Gastroesophageal sphincter (tissue), 4 donors: ENCODE measurements at regions not wholly inside any gene's neighbourhood (a gene's known extent, or its start where the extent isn't known, plus 50 kb on each side); places are given as distances from the start of the nearest gene placed in this dataset.

ENCODE experiments used
- ATAC-seq: fragments of 150-250 bp; one replicate; pipeline ENCODE4 v1.9.1; 2016; ENCODE audit warnings: mild to moderate bottlenecking, moderate library complexity
- H3K27ac ChIP-seq, 4 donors: fragments of 200-600 bp; sonication (generic) in 3 of 4; 1 replicate in 3 of 4; 2 replicates in 1 of 4; pipeline ENCODE4 v1.5.1; 2016 to 2019
- H3K27me3 ChIP-seq: fragments of 200-600 bp; sonication (generic); one replicate; pipeline ENCODE4 v1.5.1; 2019
- H3K36me3 ChIP-seq, 2 donors: fragments of 200-600 bp; sonication (generic); one replicate each; pipeline ENCODE4 v1.5.1; 2019; ENCODE audit warnings: control low read depth in 1 of 2
- H3K4me1 ChIP-seq, 3 donors: fragments of 200-600 bp; sonication (generic); 1 replicate in 2 of 3; 2 replicates in 1 of 3; pipeline ENCODE4 v1.5.1; 2016 to 2019; ENCODE audit warnings: control low read depth in 2 of 3
- H3K4me3 ChIP-seq, 2 donors: fragments of 200-600 bp; sonication (generic); one replicate each; pipeline ENCODE4 v1.5.1; 2019; ENCODE audit warnings: mild to moderate bottlenecking in 1 of 2, moderate library complexity in 1 of 2
- H3K9me3 ChIP-seq, 3 donors: fragments of 200-600 bp; sonication (generic); one replicate each; pipeline ENCODE4 v1.5.1; 2017 to 2019; ENCODE audit warnings: control low read depth in 2 of 3
- EP300 ChIP-seq: sonication (generic); formaldehyde crosslinking; IDR thresholded peaks from one replicate; pipeline ENCODE4 v1.6.1; 2017; ENCODE audit warnings: antibody characterized with exemption, mild to moderate bottlenecking
- POLR2A ChIP-seq, 2 donors: fragments of 450-650 bp; IDR thresholded peaks; one replicate each; pipeline ENCODE4 v1.6.1; 2017; ENCODE audit warnings: antibody characterized with exemption in 2 of 2, mild to moderate bottlenecking in 2 of 2, moderate library complexity in 1 of 2
- POLR2AphosphoS5 ChIP-seq: sonication (generic); formaldehyde crosslinking; IDR thresholded peaks from one replicate; pipeline ENCODE4 v1.6.1; 2017; ENCODE audit warnings: antibody characterized with exemption
- WGBS, 2 donors: methylation state at CpG; one replicate each; pipeline ENCODE4 v1.1.5; 2018; ENCODE audit warnings: low coverage in 1 of 2; 5-methylcytosine and 5-hydroxymethylcytosine counted together
- TF ChIP-seq, protein P1 (sequence below), 4 experiments: fragments of 200-600 bp in 2 of 4; fragments of 450-650 bp in 2 of 4; sonication (generic) in 1 of 4; IDR thresholded peaks; one replicate each; pipeline ENCODE4 v1.5.1; 2017 to 2019; ENCODE audit warnings: antibody characterized with exemption in 4 of 4, mild to moderate bottlenecking in 2 of 4, moderate library complexity in 2 of 4

DNA sequence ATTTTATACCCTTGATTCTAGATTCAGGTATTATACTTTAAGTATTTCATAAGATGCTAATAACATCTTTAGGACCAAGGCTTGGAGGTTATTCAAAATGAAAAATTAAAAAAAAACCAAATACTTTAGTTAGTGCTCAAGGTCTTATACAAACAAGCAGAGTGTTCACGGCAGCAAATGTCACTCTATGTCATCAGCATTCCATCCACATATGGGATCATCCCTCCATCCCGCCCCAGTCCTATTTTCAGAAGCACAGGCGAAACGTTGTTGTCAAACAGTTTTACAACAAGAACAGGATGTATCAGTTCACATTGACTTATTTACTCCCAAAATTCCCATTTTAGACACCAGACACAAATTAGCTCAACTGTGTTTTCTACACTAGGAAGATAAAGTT is 83.7 kb downstream of the DSEL start:
- Histone ChIP-seq H3K4me3 (no peak overlapping the region), H3K36me3 (no peaks in the 10 kb centered on the region), H3K9me3 (peaks cover 0 to 5% (median 0%) of the 10 kb centered on the region in 3 donors), H3K27me3 (no peaks in the 10 kb centered on the region), H3K4me1 (no peaks in the 10 kb centered on the region), H3K27ac (no peak overlapping the region)
- no peak for TF ChIP-seq POLR2A (IDR thresholded peaks at IDR 0.05)
- no peak for TF ChIP-seq EP300
- TF ChIP-seq POLR2AphosphoS5: no peak
- TF ChIP-seq, protein P1, sequence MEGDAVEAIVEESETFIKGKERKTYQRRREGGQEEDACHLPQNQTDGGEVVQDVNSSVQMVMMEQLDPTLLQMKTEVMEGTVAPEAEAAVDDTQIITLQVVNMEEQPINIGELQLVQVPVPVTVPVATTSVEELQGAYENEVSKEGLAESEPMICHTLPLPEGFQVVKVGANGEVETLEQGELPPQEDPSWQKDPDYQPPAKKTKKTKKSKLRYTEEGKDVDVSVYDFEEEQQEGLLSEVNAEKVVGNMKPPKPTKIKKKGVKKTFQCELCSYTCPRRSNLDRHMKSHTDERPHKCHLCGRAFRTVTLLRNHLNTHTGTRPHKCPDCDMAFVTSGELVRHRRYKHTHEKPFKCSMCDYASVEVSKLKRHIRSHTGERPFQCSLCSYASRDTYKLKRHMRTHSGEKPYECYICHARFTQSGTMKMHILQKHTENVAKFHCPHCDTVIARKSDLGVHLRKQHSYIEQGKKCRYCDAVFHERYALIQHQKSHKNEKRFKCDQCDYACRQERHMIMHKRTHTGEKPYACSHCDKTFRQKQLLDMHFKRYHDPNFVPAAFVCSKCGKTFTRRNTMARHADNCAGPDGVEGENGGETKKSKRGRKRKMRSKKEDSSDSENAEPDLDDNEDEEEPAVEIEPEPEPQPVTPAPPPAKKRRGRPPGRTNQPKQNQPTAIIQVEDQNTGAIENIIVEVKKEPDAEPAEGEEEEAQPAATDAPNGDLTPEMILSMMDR (IDR thresholded peaks at IDR 0.05): no peak
- ATAC-seq: no peak
- 49 to 73% methylated on average over 4 of the region's 4 CpGs for WGBS, 2 donors

DNA sequence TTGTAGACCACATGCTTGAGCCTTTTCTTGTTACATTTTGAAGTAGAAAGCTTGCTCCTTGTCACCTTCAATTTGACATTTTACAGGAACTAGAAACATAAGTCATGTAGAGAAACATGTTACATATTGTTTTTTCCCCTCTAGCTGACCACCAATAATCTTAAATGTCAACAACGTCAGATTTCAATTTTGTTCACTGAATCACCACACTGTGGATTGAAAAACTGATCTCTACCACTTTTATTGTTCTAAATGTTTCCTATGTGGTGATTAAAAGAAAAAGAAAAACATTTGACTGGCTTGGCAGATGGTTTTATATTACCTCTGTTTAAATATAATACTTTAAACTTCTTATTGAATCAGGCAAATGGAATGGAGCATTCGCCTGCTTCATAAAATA is 87.7 kb downstream of the DSEL start:
- no peaks in the 10 kb centered on the region for H3K36me3 ChIP-seq
- 40 to 46% methylated on average over 2 of the region's 2 CpGs for WGBS, 2 donors
- H3K27ac ChIP-seq: no peak overlapping the region
- no peaks in the 10 kb centered on the region for H3K4me1 ChIP-seq
- TF ChIP-seq POLR2A (IDR thresholded peaks at IDR 0.05): no peak
- TF ChIP-seq, protein P1 (IDR thresholded peaks at IDR 0.05): no peak
- no peak for TF ChIP-seq POLR2AphosphoS5
- TF ChIP-seq EP300: no peak
- H3K27me3 ChIP-seq: no peaks in the 10 kb centered on the region
- no peak overlapping the region for H3K4me3 ChIP-seq
- no peak for ATAC-seq
- peaks cover 0 to 4% (median 0%) of the 10 kb centered on the region in 3 donors for H3K9me3 ChIP-seq

DNA sequence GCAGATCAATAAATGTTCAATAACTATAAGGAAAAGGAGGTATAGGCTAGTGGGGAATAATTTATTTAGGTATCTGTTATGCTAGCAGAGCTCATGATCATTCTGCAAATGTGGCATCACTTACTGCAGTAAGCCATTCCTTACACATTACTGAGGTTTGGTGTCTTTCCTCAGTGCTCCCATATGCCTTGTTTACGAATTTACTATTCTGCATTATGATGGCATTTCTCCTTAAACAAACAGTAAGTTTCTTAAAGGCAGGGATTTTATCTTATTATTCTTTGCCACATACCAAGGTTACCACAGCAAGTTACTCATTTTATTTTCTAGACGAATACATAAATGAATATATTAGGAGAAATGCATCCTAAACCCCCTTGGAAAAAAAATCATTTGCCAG is 88.4 kb downstream of the DSEL start:
- TF ChIP-seq, protein P1 (IDR thresholded peaks at IDR 0.05): no peak
- TF ChIP-seq POLR2AphosphoS5: no peak
- TF ChIP-seq EP300: no peak
- TF ChIP-seq POLR2A (IDR thresholded peaks at IDR 0.05): no peak
- WGBS, 2 donors: 67 to 93% methylated on average over 2 of the region's 2 CpGs
- no peaks in the 10 kb centered on the region for H3K4me1 ChIP-seq
- no peak for ATAC-seq
- H3K4me3 ChIP-seq: no peak overlapping the region
- H3K27ac ChIP-seq: no peak overlapping the region
- no peaks in the 10 kb centered on the region for H3K27me3 ChIP-seq
- H3K36me3 ChIP-seq: no peaks in the 10 kb centered on the region
- H3K9me3 ChIP-seq: peaks cover 0 to 4% (median 0%) of the 10 kb centered on the region in 3 donors

DNA sequence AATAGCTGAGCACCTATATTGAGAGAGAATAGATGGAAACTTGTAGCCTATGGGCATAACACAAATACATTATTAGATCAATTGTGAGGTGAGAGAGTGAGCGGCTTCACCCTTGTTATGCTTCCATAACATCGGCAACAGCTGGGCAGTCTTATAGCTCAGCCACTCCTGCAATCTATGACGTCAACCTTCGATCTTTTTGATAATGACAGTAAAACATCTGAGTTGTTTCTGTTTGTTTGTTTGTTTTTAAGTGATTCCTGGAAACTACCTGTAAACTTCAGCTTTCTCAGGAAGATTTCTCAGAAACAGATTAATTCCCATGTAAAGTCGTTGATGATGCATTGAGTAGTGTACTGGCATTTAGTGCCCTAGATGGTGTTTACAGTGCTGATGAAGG is 90.0 kb downstream of the DSEL start:
- no peak overlapping the region for H3K4me3 ChIP-seq
- H3K27me3 ChIP-seq: no peaks in the 10 kb centered on the region
- ATAC-seq: no peak
- H3K36me3 ChIP-seq: no peaks in the 10 kb centered on the region
- no peaks in the 10 kb centered on the region for H3K4me1 ChIP-seq
- TF ChIP-seq EP300 (no peak), POLR2AphosphoS5 (no peak), POLR2A (IDR thresholded peaks at IDR 0.05) (no peak)
- H3K9me3 ChIP-seq: peaks cover 0 to 4% (median 0%) of the 10 kb centered on the region in 3 donors
- H3K27ac ChIP-seq: no peak overlapping the region
- WGBS, 2 donors: 87 to 90% methylated on average over 5 of the region's 5 CpGs

DNA sequence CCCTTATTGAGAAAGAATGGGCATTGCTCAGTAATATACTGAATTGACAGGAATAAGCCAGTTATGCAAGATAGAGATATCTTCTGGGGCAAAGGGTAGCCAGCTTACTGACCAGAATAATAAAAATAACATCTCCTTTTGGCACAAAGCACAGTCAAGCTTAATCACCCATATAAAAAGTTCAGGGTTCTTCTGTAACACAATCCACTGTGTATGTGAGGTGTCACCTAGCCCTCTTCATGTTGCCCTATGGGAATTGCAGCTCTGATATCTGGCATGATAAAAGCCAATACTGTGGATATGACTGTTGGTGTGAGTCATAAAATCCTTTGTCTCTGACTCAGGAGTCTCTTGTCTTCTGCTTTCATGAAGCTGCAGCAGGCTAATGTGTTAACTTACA is 90.8 kb downstream of the DSEL start:
- H3K36me3 ChIP-seq: no peaks in the 10 kb centered on the region
- ATAC-seq: no peak
- no peak for TF ChIP-seq POLR2AphosphoS5
- H3K27me3 ChIP-seq: no peaks in the 10 kb centered on the region
- no peak overlapping the region for H3K27ac ChIP-seq
- H3K4me1 ChIP-seq: no peaks in the 10 kb centered on the region
- no peak overlapping the region for H3K4me3 ChIP-seq
- peaks cover 0 to 4% (median 0%) of the 10 kb centered on the region in 3 donors for H3K9me3 ChIP-seq

DNA sequence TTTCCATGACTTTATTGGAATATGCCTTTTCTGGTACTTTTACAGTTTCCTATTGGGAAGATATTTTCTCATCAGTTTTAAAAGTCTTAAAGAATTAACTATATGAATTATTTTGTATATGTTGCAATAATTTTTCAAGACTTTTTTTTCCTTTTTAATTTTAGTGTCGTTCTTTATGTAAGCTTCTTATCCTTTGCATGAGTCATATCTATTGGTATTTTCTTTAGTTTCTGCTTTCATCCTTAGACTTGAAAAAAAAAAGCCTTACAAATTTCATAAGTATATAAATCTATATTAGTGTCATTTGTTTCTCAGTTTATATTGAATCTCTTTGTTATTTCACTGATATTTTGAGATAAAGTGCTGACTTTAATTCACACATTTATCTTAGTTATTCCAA is 94.9 kb downstream of the DSEL start:
- H3K9me3 ChIP-seq: peaks cover 0 to 4% (median 0%) of the 10 kb centered on the region in 3 donors
- TF ChIP-seq, protein P1 (IDR thresholded peaks at IDR 0.05): no peak
- no peak for TF ChIP-seq EP300
- no peak for TF ChIP-seq POLR2A (IDR thresholded peaks at IDR 0.05)
- TF ChIP-seq POLR2AphosphoS5: no peak
- H3K36me3 ChIP-seq: no peaks in the 10 kb centered on the region
- no peak overlapping the region for H3K4me3 ChIP-seq
- ATAC-seq: no peak
- no peaks in the 10 kb centered on the region for H3K27me3 ChIP-seq
- WGBS, 2 donors: 56 to 58% methylated on average over 1 of the region's 1 CpG
- no peak overlapping the region for H3K27ac ChIP-seq
- H3K4me1 ChIP-seq: no peaks in the 10 kb centered on the region
